ENCODE measurements at regions not wholly inside any gene's neighbourhood (a gene's known extent, or its start where the extent isn't known, plus 50 kb on each side); places are given as distances from the start of the nearest gene placed in this dataset.

DNA sequence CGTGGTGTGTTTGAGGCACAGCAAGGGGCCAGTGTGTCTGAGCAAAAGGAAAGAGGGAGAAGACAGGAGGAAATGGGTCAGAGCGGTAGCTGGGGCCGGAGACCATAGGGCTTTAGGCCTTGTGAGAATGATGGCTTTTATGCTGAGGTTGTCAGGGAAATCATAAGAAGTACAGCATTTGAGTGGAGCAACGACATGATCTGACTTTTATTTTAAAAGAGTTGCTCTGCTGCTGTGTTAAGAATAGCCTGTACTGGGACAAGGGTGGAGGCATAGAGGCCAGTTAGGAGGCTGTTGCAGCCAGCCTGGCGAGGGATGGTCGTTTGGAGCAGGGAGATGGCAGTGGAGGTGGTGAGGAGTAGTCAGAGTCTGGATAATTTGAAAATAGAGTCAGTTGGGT is 174.3 kb downstream of the SNX10 start:
- no peak for DNase-seq (ENCODE audit: extremely low spot score in 2 of 2)
- no peaks in the 10 kb centered on the region for H3K9me3 ChIP-seq
- H3K4me3 ChIP-seq = no peak overlapping the region
- TF ChIP-seq POLR2A (IDR thresholded peaks at IDR 0.05) = no peak
- TF ChIP-seq POLR2AphosphoS5 (IDR thresholded peaks at IDR 0.05; ENCODE audit: insufficient read depth in 1 of 2, low read depth in 1 of 2) = no peak
- TF ChIP-seq CTCF (IDR thresholded peaks at IDR 0.05) = no peak
- H3K4me1 ChIP-seq = no peaks in the 10 kb centered on the region
- H3K36me3 ChIP-seq = no peaks in the 10 kb centered on the region
- H3K27ac ChIP-seq = no peak overlapping the region
- H3K27me3 ChIP-seq = no peaks in the 10 kb centered on the region
- intact Hi-C loops (cut with DNase I) = no loop called here

GRCh38 chr7:26467104-26467503 is 175.4 kb downstream of the SNX10 start:
- Histone ChIP-seq H3K36me3 (no peaks in the 10 kb centered on the region), H3K4me1 (no peaks in the 10 kb centered on the region), H3K27ac (no peak overlapping the region), H3K9me3 (no peaks in the 10 kb centered on the region), H3K4me3 (no peak overlapping the region), H3K27me3 (no peaks in the 10 kb centered on the region)
- intact Hi-C loops (cut with DNase I) = no loop called here
- TF ChIP-seq POLR2AphosphoS5 (IDR thresholded peaks at IDR 0.05; ENCODE audit: insufficient read depth in 1 of 2, low read depth in 1 of 2) (no peak), CTCF (IDR thresholded peaks at IDR 0.05) (no peak), POLR2A (IDR thresholded peaks at IDR 0.05) (no peak)
- DNase-seq (ENCODE audit: extremely low spot score in 2 of 2) = peak in 1 of 2 donors; percentile 54

DNA sequence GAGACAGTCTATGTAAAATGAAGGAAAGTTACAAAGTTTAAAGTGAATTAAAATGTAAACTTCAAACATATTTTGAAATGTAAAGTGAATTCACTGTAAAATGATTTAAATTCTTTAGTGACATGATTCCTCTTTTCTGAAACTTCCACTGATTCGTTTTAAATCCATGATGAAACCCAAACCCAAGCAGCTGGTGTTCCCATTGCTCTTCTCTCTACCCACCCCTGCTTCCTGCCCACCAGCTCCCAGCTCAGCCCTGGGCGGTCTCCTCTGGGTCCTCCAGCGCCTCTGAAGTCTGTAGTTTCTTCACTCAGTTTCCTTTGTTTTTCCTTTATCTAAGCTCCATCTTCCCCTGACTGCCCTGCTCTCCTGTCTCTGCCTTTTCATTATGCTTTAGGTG is 175.9 kb downstream of the SNX10 start:
- Histone ChIP-seq H3K27me3 (no peaks in the 10 kb centered on the region), H3K27ac (no peak overlapping the region), H3K36me3 (no peaks in the 10 kb centered on the region), H3K4me3 (no peak overlapping the region), H3K9me3 (no peaks in the 10 kb centered on the region), H3K4me1 (no peaks in the 10 kb centered on the region)
- TF ChIP-seq POLR2AphosphoS5 (IDR thresholded peaks at IDR 0.05; ENCODE audit: insufficient read depth in 1 of 2, low read depth in 1 of 2) = no peak
- no peak for TF ChIP-seq CTCF (IDR thresholded peaks at IDR 0.05)
- TF ChIP-seq POLR2A (IDR thresholded peaks at IDR 0.05) = no peak
- intact Hi-C loops (cut with DNase I) = no loop called here
- DNase-seq (ENCODE audit: extremely low spot score in 2 of 2) = no peak

DNA sequence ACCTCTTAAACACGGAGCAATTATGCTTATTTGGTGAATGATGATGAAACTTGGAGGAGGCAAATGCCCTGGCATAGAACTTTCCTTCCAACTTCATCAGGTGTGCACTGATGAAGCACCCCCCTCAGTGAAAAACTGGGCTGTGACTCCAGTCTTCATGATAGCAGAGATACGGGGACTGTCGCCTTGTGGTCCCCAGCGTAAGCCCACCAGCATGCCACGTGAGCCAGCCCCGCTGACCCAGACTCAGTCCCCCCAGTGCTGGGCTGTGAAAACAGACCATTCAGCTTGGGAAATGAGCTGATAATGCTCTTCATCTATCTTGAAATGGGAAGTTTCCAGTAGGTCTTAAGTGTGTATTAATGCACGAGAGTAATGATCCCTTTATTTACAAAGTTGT is 177.0 kb downstream of the SNX10 start:
- peak in 1 of 2 donors; percentile 20 for DNase-seq (ENCODE audit: extremely low spot score in 2 of 2)
- TF ChIP-seq CTCF (IDR thresholded peaks at IDR 0.05) = no peak
- no peak for TF ChIP-seq POLR2A (IDR thresholded peaks at IDR 0.05)
- TF ChIP-seq POLR2AphosphoS5 (IDR thresholded peaks at IDR 0.05; ENCODE audit: insufficient read depth in 1 of 2, low read depth in 1 of 2) = no peak
- H3K9me3 ChIP-seq = no peaks in the 10 kb centered on the region
- H3K36me3 ChIP-seq = no peaks in the 10 kb centered on the region
- H3K27ac ChIP-seq = no peak overlapping the region
- intact Hi-C loops (cut with DNase I) = no loop called here
- H3K27me3 ChIP-seq = no peaks in the 10 kb centered on the region
- H3K4me3 ChIP-seq = no peak overlapping the region
- H3K4me1 ChIP-seq = no peaks in the 10 kb centered on the region

DNA sequence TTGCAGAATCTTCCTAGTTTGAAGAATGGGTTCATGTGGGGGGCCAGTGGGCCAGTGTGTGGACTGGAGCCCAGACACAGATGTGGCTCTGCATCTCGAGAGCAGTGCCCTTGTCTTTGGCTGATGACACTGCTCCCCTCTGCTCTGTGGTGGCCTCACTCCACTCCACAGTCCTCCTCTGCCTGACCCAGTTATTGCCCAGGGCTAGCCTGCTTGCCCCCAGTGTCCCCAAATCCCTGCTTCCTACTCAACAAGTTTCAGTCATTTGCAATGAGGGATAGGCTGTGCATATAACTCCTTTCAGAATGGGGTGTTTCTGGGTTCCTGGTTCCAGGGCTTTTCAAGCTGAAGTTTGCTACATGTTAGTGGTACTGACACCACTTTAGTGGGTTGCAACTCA is 177.5 kb downstream of the SNX10 start:
- TF ChIP-seq POLR2AphosphoS5 (IDR thresholded peaks at IDR 0.05; ENCODE audit: insufficient read depth in 1 of 2, low read depth in 1 of 2) = no peak
- no peak for TF ChIP-seq CTCF (IDR thresholded peaks at IDR 0.05)
- TF ChIP-seq POLR2A (IDR thresholded peaks at IDR 0.05) = no peak

More for the DNA sequence above, 177.5 kb downstream of the SNX10 start:
- DNase-seq (ENCODE audit: extremely low spot score in 2 of 2) = peak in 1 of 2 donors; percentile 52
- no peaks in the 10 kb centered on the region for H3K4me1 ChIP-seq
- no peaks in the 10 kb centered on the region for H3K36me3 ChIP-seq
- H3K4me3 ChIP-seq = no peak overlapping the region
- no peaks in the 10 kb centered on the region for H3K9me3 ChIP-seq
- no peaks in the 10 kb centered on the region for H3K27me3 ChIP-seq
- intact Hi-C loops (cut with DNase I) = no loop called here
- no peak overlapping the region for H3K27ac ChIP-seq

All from vagina (tissue), 2 donors.